Testis (tissue), 2 donors: ENCODE measurements at regions not wholly inside any gene's neighbourhood (a gene's known extent, or its start where the extent isn't known, plus 50 kb on each side); places are given as distances from the start of the nearest gene placed in this dataset.

Experiments used
- DNase-seq: peaks from one replicate; pipeline ENCODE4 v3.0.0-alpha.2; 2019
- H3K27ac ChIP-seq, 2 donors: fragments of 200-600 bp; sonication (generic); one replicate each; pipeline ENCODE4 v1.5.1; 2019
- H3K27me3 ChIP-seq: fragments of 200-600 bp; sonication (generic); one replicate; pipeline ENCODE4 v1.5.1; 2019
- H3K36me3 ChIP-seq: fragments of 200-600 bp; sonication (generic); one replicate; pipeline ENCODE4 v1.5.1; 2017; ENCODE audit warnings: low read depth; ENCODE audit errors: missing control alignments
- H3K4me1 ChIP-seq: fragments of 200-600 bp; sonication (generic); one replicate; pipeline ENCODE4 v1.5.1; 2019
- H3K4me3 ChIP-seq, 2 donors: fragments of 200-600 bp; sonication (generic); one replicate each; pipeline ENCODE4 v1.5.1; 2017 to 2019
- H3K9me3 ChIP-seq: fragments of 200-600 bp; sonication (generic); one replicate; pipeline ENCODE4 v1.5.1; 2017
- CTCF ChIP-seq, 3 experiments: fragments of 450-650 bp in 2 of 3; fragments of 200-600 bp in 1 of 3; sonication (generic) in 1 of 3; IDR thresholded peaks; one replicate each; pipeline ENCODE4 v1.5.1; 2016 to 2019; ENCODE audit warnings: antibody characterized with exemption in 3 of 3, mild to moderate bottlenecking in 2 of 3, moderate library complexity in 1 of 3
- POLR2A ChIP-seq: fragments of 450-650 bp; IDR thresholded peaks from one replicate; pipeline ENCODE4 v1.6.1; 2017; ENCODE audit warnings: antibody characterized with exemption, mild to moderate bottlenecking, moderate library complexity
- WGBS, 2 donors: methylation state at CpG; one replicate each; pipeline ENCODE4 v1.1.5; 2018; 5-methylcytosine and 5-hydroxymethylcytosine counted together
- intact Hi-C: fragments of 100-400 bp; cut with DNase I; formaldehyde crosslinking; loops from one replicate; pipeline ENCODE4 v1.15.1; 2023; ENCODE audit warnings: low total_unique reads

- Histone ChIP-seq H3K27ac (no peak overlapping the region), H3K4me3 (no peak overlapping the region), H3K36me3 (no peaks in the 10 kb centered on the region), H3K9me3 (no peaks in the 10 kb centered on the region), H3K4me1 (no peaks in the 10 kb centered on the region), H3K27me3 (no peaks in the 10 kb centered on the region)
- TF ChIP-seq CTCF (IDR thresholded peaks at IDR 0.05), result no peak
- TF ChIP-seq POLR2A, result no peak
- intact Hi-C loops, result no loop called here
- DNase-seq, result no peak
- 75 to 88% methylated on average over 6 of the region's 6 CpGs for WGBS, 2 donors
Observed at GRCh38 chr16:73339821-73340220, 291.9 kb upstream of the ZFHX3 start.

- no peak for DNase-seq
- no peaks in the 10 kb centered on the region for H3K27me3 ChIP-seq
- TF ChIP-seq CTCF (IDR thresholded peaks at IDR 0.05) (no peak), POLR2A (no peak)
- H3K9me3 ChIP-seq, result no peaks in the 10 kb centered on the region
- WGBS, 2 donors, result 85 to 86% methylated on average over 11 of the region's 11 CpGs
- H3K4me1 ChIP-seq, result no peaks in the 10 kb centered on the region
- intact Hi-C loops, result no loop called here
- H3K36me3 ChIP-seq, result no peaks in the 10 kb centered on the region
- no peak overlapping the region for H3K27ac ChIP-seq
- no peak overlapping the region for H3K4me3 ChIP-seq
Observed at GRCh38 chr16:73337373-73338296, 289.7 kb upstream of the ZFHX3 start.

- Histone ChIP-seq H3K36me3 (no peaks in the 10 kb centered on the region), H3K27me3 (no peaks in the 10 kb centered on the region), H3K4me3 (no peak overlapping the region), H3K4me1 (no peaks in the 10 kb centered on the region), H3K9me3 (no peaks in the 10 kb centered on the region), H3K27ac (no peak overlapping the region)
- no peak for TF ChIP-seq CTCF (IDR thresholded peaks at IDR 0.05)
- no peak for TF ChIP-seq POLR2A
- 83% methylated on average over 16 of the region's 16 CpGs for WGBS, 2 donors
- intact Hi-C loops, result no loop called here
- DNase-seq, result no peak
Observed at GRCh38 chr16:73329358-73330286, 281.7 kb upstream of the ZFHX3 start.

GRCh38 chr16:73326770-73327470 lies 279.0 kb upstream of the ZFHX3 start:
- Histone ChIP-seq H3K4me3 (no peak overlapping the region), H3K27me3 (no peaks in the 10 kb centered on the region), H3K36me3 (no peaks in the 10 kb centered on the region), H3K27ac (no peak overlapping the region), H3K9me3 (no peaks in the 10 kb centered on the region), H3K4me1 (no peaks in the 10 kb centered on the region)
- 62 to 63% methylated on average over 5 of the region's 5 CpGs for WGBS, 2 donors
- TF ChIP-seq CTCF (IDR thresholded peaks at IDR 0.05), result no peak
- no peak for TF ChIP-seq POLR2A
- intact Hi-C loops, result no loop called here
- DNase-seq, result no peak
